KG1 (cell line): ENCODE measurements at regions not wholly inside any gene's neighbourhood (a gene's known extent, or its start where the extent isn't known, plus 50 kb on each side); places are given as distances from the start of the nearest gene placed in this dataset.

Experiments used
- DNase-seq: peaks from one replicate; lab custom pipeline; 2025; lab: John Stamatoyannopoulos, UW

- no peak for DNase-seq
These were observed 388.7 kb downstream of the SHQ1 start for GRCh38 chr3:72459588-72459987.

- DNase-seq, result no peak
These were observed 389.9 kb downstream of the SHQ1 start for GRCh38 chr3:72458375-72458774.

- no peak for DNase-seq
These were observed 393.8 kb downstream of the SHQ1 start for GRCh38 chr3:72454441-72454840.

GRCh38 chr3:72453706-72454105 is 394.5 kb downstream of the SHQ1 start:
- DNase-seq, result no peak

- no peak for DNase-seq
These were observed 395.5 kb downstream of the SHQ1 start for GRCh38 chr3:72452745-72453144.

GRCh38 chr3:72451841-72452240 is 396.4 kb downstream of the SHQ1 start:
- DNase-seq, result no peak

GRCh38 chr3:72449551-72449950 is 398.7 kb downstream of the SHQ1 start:
- DNase-seq, result no peak

- DNase-seq, result no peak
These were observed 399.4 kb downstream of the SHQ1 start for GRCh38 chr3:72448858-72449257.

GRCh38 chr3:72448375-72448823 is 399.8 kb downstream of the SHQ1 start:
- no peak for DNase-seq

- DNase-seq, result peak; percentile 35
These were observed 400.9 kb downstream of the SHQ1 start for GRCh38 chr3:72447059-72447946.

GRCh38 chr3:72446218-72447058 is 401.8 kb downstream of the SHQ1 start, which contains the start of gene RYBP:
Gene RYBP, minus strand, starts transcription at chr3:72446621.
- DNase-seq, result no peak

GRCh38 chr3:72445827-72446217 is 402.4 kb downstream of the SHQ1 start:
- no peak for DNase-seq

GRCh38 chr3:72444656-72445223 is 403.5 kb downstream of the SHQ1 start:
- no peak for DNase-seq

GRCh38 chr3:72442759-72443158 is 405.5 kb downstream of the SHQ1 start:
- no peak for DNase-seq

- DNase-seq, result no peak
These were observed 406.8 kb downstream of the SHQ1 start for GRCh38 chr3:72441284-72441994.

GRCh38 chr3:72440491-72440890 is 407.8 kb downstream of the SHQ1 start:
- no peak for DNase-seq

GRCh38 chr3:72439321-72440183 is 408.7 kb downstream of the SHQ1 start:
- DNase-seq, result no peak

- DNase-seq, result no peak
These were observed 410.4 kb downstream of the SHQ1 start for GRCh38 chr3:72437661-72438406.

- no peak for DNase-seq
These were observed 411.2 kb downstream of the SHQ1 start for GRCh38 chr3:72436863-72437592.
